GM21515 (cell line): ENCODE measurements at regions not wholly inside any gene's neighbourhood (a gene's known extent, or its start where the extent isn't known, plus 50 kb on each side); places are given as distances from the start of the nearest gene placed in this dataset.
"Not testable (repeated sequence)": the region's sequence is repeated elsewhere in the genome, so short reads cannot be mapped to it uniquely, and the experiment has no call there.

Source experiments
- ATAC-seq: cut with Tn5 transposase; IDR thresholded peaks from one replicate; pipeline ENCODE4 v1.9.1; 2021; ENCODE audit not compliant: unreplicated experiment

DNA sequence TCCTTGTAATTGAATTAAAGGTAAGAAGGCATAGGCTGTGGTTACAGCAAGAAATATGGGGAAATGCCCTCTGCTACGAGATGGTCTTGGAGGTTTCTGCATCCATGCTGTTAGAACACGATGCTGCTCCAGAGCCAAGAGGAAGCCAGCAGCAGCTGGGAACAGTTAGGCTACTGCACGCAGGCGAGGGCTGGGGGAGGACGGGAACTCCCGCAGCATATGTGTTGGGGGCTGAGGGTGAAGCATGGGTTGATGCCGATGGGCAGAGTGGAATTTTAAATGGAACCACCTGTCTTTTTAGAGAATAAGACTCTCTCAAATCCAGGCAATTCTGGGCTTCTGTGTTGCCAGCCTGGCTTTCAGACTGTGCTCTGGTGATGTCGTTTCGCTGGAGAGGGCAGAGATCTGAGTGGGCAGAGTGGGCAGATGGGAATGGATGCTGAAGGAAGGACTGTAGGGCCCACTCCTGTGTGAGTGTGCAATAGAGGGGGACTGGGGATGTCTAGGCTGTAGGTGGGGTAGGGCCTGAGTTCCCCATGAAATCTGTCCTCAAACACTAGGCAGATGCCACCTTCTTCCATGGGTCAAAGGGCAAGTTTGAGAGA lies 417.0 kb upstream of the TPM1 start:
- ATAC-seq, result no peak

DNA sequence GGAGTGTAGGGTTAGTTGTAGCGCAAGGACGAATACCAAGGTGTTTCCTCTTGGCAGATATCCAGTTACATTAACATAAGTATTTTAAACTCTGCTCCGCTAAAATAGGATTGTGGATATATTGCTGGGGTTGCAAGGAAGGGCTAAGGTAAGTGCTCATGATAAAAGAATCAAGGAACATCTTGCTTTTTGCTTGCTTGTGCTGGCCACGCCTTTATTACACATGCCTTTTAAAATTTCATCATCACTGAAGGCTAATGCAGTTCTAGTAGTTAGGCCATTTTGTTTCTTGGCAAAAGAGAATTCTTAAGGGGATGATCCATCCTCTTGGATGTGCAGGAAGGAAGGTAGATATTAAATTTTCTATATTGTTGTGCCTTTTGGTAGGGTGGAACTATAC lies 415.6 kb upstream of the TPM1 start:
- no peak for ATAC-seq

DNA sequence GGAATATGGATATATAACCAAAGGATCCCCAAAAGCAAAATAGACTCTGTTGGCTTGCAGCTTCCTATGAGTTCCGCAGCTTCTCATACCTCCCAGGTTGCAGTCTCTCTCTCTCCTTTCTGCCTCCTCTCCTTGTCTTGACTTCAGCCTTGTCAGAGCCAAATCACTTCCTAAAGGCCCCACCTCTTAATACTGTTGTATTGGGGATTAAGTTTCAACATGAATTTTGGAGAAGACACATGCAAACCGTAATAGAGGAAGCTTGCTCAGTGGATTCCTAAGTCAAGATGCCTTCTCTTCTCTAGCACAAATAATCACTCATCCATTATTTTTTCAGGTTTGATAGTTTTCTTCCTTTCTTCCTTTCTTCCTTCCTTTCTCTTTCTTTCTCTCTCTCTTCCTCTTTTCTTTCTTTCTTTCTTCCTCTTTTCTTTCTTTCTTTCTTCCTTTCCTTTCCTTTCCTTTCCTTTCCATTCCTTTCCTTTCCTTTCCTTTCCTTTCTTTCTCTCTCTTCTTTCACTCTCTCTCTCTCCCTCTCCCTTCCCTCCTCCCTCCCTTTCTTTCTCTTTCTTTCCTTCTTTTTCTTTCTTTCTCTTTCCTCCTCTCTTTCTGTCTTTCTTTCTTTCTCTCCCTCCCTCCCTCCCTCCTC lies 411.3 kb upstream of the TPM1 start:
- ATAC-seq, result no peak

DNA sequence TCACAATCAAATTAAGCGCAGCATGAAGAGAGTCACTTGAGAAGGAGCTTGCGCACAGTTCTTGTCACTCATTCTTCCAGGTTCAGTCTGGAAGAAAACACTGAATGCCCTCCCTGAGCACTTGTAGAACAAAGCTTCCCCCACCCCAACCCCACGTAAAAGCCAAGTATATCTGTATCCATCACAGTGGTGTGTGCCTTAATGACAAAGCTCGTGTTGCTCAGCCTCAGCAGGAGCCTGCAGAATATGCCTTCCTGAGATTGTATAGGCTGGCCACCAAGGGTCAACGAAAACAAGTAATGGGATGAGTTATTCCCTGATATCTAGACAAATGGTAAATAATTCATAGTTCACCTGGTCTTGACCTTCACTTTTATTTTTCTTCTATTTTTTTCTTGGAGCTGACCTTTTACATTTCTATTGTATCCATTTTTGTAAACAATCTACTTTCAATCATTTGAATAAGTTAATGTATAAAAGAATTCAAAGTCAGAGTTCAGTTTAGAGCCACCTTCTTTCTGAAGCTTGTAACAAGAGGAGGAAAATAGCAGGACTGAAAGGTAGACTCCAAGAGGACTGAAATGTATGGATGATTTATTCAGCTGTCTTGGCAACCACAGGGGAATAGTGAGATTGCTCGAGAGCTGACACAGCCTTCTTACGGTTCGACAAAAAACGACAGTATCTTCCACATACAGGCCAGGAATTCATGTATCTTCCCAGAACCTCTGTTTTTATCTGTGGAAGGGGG lies 405.5 kb upstream of the TPM1 start:
- no peak for ATAC-seq

DNA sequence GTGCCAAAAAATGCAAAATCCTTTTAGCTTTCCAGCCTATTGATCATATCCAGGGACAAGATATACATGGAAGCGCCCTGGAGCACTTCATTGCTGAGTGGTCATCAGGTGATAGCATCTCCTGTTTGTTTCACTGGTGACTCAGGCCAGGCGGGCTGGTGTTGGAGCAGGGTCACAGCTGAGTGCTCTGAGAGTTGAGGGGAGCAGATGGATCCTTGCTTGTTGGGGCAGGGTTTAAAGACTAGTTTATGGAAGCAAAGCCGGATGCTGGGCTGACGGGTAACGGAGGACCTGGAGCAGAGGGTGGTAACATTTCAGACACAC lies 405.0 kb upstream of the TPM1 start:
- no peak for ATAC-seq

DNA sequence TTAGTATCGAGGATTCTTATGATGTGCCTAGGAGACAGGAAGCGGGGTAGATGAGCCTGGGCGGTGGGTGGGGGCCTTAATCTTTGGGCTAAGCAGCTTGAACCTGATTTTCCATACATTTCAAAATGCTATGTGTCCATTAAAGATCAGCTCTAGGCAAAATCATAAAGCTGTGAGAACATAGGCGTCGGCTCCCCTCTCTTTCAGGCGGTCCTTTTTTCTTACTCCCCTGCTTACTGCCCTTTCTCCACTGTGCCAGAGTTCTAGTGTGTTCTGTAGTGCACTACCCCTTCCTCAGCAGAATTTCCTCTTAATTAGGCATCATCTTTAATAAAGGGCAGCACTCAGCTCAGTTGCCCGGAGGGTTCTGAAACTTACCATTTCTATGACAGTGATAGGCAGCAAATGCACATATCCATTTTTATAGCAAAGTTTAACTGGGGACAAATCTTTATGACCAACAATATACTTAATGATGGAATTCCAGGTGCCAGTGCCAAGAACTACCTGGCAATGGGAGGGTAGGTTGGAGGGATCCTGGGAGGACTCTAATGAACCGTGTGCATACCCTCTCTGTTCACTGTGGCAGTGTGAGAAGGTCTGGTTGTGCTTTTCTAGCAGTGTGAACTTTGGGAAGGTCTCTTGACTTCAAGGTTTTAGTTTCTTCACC lies 404.5 kb upstream of the TPM1 start:
- no peak for ATAC-seq

DNA sequence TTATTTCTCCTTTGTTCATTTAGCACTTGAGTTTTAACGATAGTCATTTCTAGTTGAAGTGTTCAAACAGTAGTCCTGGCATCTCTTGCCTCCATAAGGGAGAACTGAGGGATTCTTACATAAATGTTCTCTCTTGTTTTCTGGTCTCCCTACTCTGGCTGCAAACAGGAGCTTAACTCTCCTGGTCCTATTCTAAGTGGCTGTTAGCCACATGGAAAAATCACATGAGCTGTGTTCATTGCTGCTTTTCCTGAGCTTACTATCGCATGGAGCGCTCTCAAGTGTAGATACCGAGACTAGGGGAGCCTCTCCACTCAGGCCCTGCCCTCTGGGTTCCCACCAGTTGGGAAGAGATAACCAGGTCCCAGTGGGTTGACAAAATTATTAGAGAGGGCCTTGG lies 403.1 kb upstream of the TPM1 start:
- no peak for ATAC-seq

DNA sequence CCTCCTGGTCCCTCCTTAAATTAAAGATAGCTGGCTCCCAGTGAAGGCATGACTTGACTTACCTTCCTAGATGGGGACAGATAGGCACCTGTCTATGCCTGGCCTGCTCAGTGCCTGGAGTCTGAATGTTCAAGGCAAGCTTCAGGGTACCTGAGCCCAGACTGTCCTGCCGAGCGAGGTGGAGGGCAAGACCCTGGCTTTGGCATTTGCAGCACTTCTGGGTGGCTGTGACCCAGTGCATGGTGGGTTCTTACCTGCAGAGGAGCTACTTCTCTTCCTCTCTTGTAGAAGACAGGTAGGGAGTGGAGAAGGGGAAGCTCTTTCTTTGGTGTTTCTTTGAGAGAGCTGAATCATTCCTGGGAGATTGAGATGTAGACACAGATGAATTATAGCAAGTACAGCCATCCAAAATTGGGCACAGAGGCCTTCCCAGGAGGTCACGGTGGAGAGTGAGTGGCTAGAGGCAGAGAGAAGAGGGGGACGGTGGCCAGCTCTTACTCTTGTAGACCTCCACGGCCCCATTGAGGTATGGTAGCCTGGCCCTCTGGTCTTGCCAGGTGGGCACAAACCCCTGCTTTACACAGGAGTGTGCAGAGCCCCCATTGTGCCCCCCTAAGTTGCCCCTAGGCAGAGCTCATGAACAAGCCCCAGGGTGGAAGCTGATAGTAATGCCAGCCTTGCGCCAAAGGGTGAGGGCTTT lies 402.5 kb upstream of the TPM1 start:
- no peak for ATAC-seq

DNA sequence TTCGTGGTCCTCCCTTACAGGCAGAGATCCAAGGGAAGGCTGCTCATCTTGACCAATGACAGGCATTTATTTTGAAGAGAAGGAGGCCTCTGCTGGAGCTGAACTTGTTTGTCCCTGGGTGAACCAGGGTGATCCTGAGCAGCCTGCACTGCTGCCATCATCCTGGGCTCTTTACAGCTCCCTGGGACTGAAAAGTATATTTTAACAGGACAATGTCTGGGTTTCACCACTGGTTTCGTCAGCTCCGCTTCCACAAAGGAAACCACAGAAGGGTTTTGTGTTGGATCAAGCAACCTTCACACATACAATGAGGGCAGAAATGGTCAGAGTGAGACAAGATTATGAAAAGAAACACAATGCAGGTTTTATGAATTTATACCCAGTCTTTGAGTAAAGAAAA lies 400.7 kb upstream of the TPM1 start:
- no peak for ATAC-seq

DNA sequence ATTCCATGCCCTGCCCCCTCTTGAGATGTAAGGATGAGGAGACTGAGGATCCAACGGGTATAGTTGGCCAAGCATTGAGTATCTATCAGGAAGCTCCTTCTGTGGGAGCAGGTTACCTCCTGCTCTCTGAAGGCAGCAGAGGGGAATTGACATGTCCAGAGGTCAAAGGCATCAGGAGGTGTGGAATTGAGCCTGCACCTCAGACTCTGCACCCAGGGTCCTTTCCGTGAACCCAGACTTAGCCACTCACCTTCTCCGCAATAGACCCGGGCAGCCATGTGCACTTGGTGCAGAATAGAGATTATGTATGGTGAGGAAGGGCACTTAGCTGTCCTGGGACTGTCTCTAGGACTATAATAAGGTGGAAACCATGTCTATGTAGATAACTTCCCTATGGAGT lies 399.0 kb upstream of the TPM1 start:
- ATAC-seq, result no peak

DNA sequence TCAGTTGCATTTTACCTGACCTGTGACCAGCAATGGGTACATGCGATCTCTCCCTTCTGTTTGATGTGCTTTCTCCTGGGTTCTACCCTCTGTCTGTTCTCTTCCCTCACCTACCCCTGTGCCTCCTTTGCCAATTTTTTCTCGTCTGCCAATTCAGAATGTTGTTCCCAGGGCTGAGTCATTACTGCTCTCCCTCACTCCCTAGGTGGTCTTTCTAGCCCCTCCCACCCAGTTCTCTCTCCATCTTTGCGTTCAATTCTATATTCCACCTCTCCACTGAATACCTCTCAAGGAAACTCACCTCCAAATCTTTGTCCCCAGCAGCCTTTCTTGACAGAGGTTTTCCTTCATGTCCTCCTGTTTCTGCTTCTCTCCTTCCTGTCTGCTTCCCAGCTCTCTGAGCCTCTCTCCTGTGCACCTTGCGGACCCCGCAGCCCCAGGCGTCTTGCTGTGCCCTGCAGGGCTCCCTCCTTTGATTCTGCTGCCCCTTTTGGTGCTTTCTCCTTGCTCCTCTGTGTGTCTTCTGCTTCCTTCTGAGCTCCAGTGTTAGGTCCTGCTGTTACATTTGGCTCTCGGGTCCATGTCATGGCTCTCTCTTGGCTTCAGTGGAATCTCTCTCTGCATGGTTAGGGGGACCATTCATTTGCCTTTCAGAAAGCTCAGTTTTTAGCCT lies 398.2 kb upstream of the TPM1 start:
- ATAC-seq, result no peak

DNA sequence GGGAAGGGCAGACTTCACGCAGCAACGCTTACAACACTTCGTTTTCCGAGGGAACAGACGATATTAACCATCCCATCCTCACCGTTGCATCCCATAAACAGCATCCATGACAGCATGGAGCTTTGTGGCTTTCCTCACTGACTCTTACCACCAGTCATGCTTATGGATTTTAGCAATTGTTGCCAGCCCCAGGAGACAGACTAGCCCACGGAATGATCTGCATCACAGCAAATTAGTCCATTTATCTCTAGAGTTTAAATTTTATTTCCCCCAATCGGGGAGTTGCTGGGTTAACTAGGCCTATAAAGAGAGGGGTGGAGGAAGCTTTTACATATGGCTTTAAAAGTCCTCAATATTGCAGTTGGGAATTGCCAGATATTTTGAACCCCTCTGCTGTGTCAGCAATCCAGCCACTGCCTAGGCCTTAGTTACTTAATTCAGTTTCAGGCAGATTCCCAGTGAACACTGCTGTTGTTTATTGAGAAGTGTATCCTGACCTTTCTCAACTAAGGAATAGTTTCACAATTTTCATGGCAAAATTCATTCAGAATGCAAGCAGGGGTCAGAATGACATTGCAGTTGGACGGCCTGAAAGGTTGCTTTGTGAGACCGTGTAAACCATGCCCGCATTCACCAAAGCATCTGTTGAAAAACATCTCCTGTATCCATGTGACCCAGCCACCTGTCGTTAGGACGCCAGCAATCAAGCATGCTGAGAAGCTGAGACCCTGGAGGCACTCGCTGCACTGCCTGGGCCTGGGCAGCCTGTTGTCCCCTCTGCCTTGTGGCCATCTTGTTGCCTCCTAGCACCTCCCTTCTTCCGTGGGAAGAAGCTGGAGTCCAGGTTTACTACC lies 397.4 kb upstream of the TPM1 start:
- ATAC-seq, result no peak

DNA sequence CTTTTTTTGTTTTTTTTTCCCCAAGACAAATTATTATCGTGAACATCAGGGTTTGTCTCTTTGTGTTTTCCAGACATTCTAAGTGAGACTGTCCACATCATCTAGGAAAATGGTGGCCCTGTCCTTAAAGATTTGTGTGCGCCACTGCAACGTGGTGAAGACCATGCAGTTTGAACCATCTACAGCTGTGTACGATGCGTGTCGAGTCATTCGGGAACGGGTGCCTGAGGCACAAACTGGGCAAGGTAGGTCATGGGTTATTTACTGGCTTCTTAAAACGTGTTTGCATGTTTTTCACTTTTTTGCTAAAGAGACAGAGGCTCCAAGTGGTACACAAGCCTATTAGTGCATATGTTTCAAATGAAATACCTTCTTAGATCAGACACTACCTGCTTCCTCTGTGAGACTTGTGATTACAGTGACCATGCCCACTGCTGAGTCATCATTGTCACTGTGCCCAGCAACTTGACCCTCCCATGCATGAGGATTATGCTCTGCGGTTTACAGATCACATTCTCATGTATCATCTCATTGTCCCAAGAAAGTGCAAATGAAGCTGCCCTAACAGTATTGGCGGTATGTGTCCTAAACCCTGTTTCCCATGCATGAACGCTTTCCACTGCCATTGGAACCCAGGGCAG lies 395.2 kb upstream of the TPM1 start:
- no peak for ATAC-seq

DNA sequence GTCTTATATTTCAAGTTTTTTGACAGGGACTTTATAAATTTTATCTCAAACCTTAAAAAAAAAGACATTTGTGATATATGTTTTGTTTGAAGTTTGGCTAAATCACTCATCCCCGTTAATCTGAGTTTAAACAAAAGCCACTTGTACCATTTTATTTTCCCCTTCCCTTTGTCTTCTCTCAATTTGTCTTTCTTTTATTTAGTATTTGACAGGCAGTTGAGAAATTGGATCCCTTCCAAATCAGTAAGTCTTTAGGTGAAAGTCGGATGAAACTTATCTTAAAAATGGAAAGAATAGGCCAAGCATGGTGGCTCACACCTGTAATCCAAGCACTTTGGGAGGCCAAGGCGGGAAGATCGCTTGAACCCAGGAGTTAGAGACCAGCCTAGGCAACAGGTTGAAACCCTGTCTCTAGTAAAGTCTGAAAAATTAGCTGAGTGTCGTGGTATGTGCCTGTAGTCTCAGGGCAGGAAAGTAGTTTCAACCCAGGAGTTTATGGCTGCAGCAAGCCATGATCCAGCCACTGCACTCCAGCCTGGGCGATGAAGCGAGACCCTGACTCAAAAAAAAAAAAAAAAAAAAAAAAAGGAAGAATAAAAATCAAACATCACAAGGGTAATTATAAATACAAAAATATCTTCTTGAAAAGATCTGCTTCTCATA lies 394.6 kb upstream of the TPM1 start:
- no peak for ATAC-seq

DNA sequence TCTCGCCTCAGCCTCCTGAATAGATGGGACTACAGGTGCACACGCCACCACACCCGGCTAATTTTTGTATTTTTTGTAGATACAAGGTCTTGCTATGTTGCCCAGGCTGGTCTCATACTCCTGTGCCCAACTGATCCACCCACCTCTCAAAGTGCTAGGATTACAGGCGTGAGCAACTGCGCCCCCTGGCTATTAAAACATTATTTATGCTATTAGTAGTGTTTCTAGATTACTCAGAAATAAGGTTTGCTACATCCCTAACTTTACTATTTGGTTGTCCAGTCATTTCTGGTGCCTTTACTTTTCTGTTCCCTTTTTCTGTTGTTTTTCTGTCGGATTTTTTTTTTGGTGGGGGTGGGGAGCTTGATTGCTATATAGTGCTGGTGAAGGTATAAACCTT lies 393.6 kb upstream of the TPM1 start:
- ATAC-seq, result no peak

DNA sequence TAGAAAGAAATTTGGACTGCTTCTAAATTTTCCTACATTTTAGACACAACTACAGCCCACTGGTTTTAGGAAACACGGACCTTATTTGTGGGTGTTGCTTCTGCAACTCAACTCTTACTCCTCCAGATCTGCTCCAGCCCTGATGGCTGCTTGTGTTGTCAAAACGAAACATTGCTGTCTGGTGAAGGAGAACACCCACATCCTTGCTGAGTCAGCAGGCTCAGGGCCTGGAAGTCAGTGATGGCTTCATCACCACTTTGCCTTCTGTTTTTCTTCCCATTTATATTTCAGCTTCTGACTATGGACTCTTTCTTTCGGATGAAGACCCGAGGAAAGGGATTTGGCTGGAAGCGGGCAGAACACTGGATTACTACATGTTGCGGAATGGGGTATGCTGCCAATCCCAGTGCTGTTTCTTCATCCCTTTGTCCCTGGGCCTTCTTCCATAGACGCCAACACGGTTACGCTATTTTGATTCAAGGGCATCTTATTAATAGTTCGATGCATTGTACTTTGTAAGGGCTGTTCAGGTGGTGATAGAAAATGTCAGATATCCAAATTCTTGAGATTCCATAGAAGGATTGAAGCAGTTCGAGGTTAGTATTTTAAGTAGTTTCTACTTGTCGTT lies 392.6 kb upstream of the TPM1 start:
- no peak for ATAC-seq

DNA sequence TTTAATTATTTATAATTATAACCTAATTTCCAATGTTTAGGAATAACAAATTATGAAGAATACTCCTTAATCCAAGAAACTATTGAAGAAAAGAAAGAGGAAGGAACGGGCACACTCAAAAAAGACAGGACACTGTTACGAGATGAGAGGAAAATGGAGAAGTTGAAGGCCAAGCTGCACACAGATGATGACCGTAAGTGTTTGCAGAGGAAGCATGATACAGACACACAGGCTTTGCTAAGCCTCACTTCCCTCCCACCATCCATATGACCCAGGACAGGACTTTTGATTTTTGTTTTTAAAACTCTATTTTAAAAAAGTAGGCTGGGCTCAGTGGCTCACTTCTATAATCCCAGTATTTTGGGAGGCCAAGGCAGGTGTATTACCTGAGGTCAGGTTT lies 389.4 kb upstream of the TPM1 start:
- no peak for ATAC-seq

DNA sequence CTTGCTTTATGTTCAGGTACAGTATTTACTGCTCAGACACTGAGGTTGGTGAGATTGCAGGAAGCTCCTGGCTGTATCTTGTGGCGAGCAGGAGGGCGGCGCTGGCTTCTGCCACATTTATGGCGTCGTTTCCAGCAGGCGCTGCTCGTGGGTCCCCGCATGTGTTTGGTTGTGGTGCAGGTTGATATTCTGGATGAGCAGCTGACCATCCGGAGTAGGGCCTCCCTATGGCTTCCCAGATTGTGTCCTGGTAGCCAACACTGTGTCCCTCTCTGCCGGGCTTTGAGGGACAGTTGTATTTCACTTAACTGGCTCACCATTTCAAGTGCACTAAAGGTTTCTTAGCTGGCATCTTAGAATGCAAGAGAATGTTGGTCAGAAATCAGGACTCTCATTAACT lies 386.5 kb upstream of the TPM1 start:
- ATAC-seq, result no peak

DNA sequence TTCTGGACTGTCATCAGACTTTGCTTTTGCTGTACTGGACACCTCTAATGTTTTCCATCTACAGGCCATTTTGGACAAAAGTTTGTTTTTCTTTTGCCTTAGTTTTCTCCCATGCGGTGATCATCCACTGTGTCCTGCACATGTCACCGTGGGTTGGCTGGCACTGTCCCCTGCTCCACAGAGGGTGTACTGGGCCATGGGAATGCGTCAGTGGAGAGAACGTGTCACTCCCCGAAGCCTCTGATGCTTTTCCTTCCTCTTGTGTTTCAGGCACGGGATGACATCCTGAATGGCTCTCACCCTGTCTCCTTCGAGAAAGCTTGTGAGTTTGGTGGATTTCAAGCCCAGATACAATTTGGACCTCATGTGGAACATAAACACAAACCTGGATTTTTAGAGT lies 385.0 kb upstream of the TPM1 start:
- not testable (repeated sequence) for ATAC-seq
